Gastrocnemius medialis (tissue), 4 donors: ENCODE measurements at regions not wholly inside any gene's neighbourhood (a gene's known extent, or its start where the extent isn't known, plus 50 kb on each side); places are given as distances from the start of the nearest gene placed in this dataset.
"Not testable (repeated sequence)": the region's sequence is repeated elsewhere in the genome, so short reads cannot be mapped to it uniquely, and the experiment has no call there.

Source experiments
- ATAC-seq, 2 donors: fragments of 150-250 bp; one replicate each; pipeline ENCODE4 v1.9.1; 2016
- DNase-seq, 2 donors: peaks; one replicate each; pipeline ENCODE4 v3.0.0-alpha.2; 2019
- H3K27ac ChIP-seq, 4 donors: fragments of 200-600 bp; sonication (generic); 1 replicate in 1 of 4; 2 replicates in 3 of 4; pipeline ENCODE4 v1.5.1; 2016 to 2018; ENCODE audit warnings: mild to moderate bottlenecking in 2 of 4, moderate library complexity in 1 of 4
- H3K27me3 ChIP-seq, 3 donors: fragments of 200-600 bp; sonication (generic) in 2 of 3; 1 replicate in 1 of 3; 2 replicates in 2 of 3; pipeline versions ENCODE4 v1.5.1 to v1.6.0; 2016 to 2019; ENCODE audit warnings: mild to moderate bottlenecking in 1 of 3, moderate library complexity in 1 of 3
- H3K36me3 ChIP-seq, 2 donors: fragments of 200-600 bp; sonication (generic) in 1 of 2; one replicate each; pipeline ENCODE4 v1.5.1; 2017 to 2018
- H3K4me1 ChIP-seq, 2 donors: fragments of 200-600 bp; sonication (generic) in 1 of 2; one replicate each; pipeline ENCODE4 v1.5.1; 2016 to 2017; ENCODE audit warnings: mild to moderate bottlenecking in 2 of 2
- H3K4me3 ChIP-seq, 4 donors: fragments of 200-600 bp; sonication (generic) in 3 of 4; 1 replicate in 1 of 4; 2 replicates in 3 of 4; pipeline ENCODE4 v1.5.1; 2016 to 2019; ENCODE audit warnings: mild to moderate bottlenecking in 2 of 4
- H3K9me3 ChIP-seq, 3 donors: fragments of 200-600 bp; sonication (generic) in 2 of 3; 1 replicate in 1 of 3; 2 replicates in 2 of 3; pipeline ENCODE4 v1.5.1; 2016 to 2019
- POLR2A ChIP-seq, 2 donors: fragments of 450-650 bp; IDR thresholded peaks; one replicate each; pipeline ENCODE4 v1.6.1; 2017; ENCODE audit warnings: antibody characterized with exemption in 2 of 2, mild to moderate bottlenecking in 2 of 2, moderate library complexity in 2 of 2
- in situ Hi-C, 4 donors: fragments of 200-750 bp; cut with MboI; loops; one replicate each; pipeline versions ENCODE4 v1.15.0 to v1.8.0; 2017; ENCODE audit warnings: low sequenced_read_pairs in 4 of 4
- intact Hi-C: fragments of 100-400 bp; cut with DNase I; formaldehyde crosslinking; loops from one replicate; pipeline ENCODE4 v1.15.1; 2023; ENCODE audit warnings: low total_unique reads
- TF ChIP-seq, protein P1 (sequence below), 5 experiments: fragments of 450-650 bp in 3 of 5; fragments of 200-600 bp in 2 of 5; sonication (generic) in 2 of 5; IDR thresholded peaks in 4 of 5; conservative IDR thresholded peaks in 1 of 5; 1 replicate in 4 of 5; 2 replicates in 1 of 5; pipeline ENCODE4 v1.5.1; 2016 to 2019; ENCODE audit warnings: antibody characterized with exemption in 5 of 5, mild to moderate bottlenecking in 3 of 5, moderate library complexity in 3 of 5

DNA sequence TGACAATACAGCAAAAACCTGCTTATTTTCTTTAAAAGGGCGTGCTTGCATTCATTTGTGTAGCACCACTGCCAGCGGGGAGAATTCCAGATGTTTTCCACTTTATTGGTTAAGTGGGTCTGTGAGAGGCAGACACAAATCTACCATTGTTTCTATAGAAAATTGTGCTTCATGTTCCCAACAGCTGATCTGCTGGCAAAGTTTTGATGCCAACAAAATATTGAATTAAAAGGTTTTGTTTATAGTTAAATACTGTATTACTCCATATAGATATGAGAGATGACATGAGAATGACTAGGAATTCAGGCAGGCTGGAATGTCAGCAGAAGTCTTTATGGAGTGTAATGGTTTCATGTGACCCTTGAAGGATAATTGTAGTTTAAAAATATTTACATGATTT lies 182.7 kb downstream of the MC4R start:
- intact Hi-C loops (no loop called here), in situ Hi-C loops (no loop called here)
- no peaks in the 10 kb centered on the region for H3K9me3 ChIP-seq
- TF ChIP-seq POLR2A (IDR thresholded peaks at IDR 0.05): no peak
- TF ChIP-seq, protein P1, sequence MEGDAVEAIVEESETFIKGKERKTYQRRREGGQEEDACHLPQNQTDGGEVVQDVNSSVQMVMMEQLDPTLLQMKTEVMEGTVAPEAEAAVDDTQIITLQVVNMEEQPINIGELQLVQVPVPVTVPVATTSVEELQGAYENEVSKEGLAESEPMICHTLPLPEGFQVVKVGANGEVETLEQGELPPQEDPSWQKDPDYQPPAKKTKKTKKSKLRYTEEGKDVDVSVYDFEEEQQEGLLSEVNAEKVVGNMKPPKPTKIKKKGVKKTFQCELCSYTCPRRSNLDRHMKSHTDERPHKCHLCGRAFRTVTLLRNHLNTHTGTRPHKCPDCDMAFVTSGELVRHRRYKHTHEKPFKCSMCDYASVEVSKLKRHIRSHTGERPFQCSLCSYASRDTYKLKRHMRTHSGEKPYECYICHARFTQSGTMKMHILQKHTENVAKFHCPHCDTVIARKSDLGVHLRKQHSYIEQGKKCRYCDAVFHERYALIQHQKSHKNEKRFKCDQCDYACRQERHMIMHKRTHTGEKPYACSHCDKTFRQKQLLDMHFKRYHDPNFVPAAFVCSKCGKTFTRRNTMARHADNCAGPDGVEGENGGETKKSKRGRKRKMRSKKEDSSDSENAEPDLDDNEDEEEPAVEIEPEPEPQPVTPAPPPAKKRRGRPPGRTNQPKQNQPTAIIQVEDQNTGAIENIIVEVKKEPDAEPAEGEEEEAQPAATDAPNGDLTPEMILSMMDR (IDR thresholded peaks at IDR 0.05 in 4 of 5, conservative IDR thresholded peaks at IDR 0.05 in 1 of 5): no peak
- H3K27me3 ChIP-seq: no peaks in the 10 kb centered on the region
- H3K27ac ChIP-seq: no peak overlapping the region
- no peak for DNase-seq
- H3K36me3 ChIP-seq: no peaks in the 10 kb centered on the region
- no peaks in the 10 kb centered on the region for H3K4me1 ChIP-seq
- no peak overlapping the region for H3K4me3 ChIP-seq
- no peak for ATAC-seq

DNA sequence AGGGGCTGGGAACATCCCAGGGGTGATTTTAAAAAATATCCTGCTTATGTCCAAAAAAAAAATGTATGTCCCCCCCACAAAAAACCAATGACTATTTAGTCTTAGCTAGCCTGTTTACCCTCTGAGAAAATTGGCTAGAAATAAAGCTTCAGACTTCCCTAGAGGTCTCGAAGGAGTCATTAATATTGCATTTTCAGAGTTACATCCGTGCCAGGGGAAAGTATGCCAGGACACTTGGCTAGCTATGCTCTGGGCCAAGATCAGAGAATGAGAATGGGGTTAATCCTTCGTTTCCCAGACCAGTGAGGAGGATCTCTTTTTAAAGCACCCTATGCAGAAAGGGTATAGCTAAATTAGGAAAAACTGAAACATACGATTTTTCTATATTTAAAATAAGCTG lies 183.6 kb downstream of the MC4R start:
- in situ Hi-C loops (no loop called here), intact Hi-C loops (no loop called here)
- no peaks in the 10 kb centered on the region for H3K4me1 ChIP-seq
- H3K27ac ChIP-seq: no peak overlapping the region
- no peaks in the 10 kb centered on the region for H3K36me3 ChIP-seq
- no peaks in the 10 kb centered on the region for H3K9me3 ChIP-seq
- DNase-seq (no peak), ATAC-seq (no peak)
- H3K4me3 ChIP-seq: no peak overlapping the region
- no peak for TF ChIP-seq POLR2A (IDR thresholded peaks at IDR 0.05)
- TF ChIP-seq, protein P1 (IDR thresholded peaks at IDR 0.05 in 4 of 5, conservative IDR thresholded peaks at IDR 0.05 in 1 of 5): no peak
- no peaks in the 10 kb centered on the region for H3K27me3 ChIP-seq

DNA sequence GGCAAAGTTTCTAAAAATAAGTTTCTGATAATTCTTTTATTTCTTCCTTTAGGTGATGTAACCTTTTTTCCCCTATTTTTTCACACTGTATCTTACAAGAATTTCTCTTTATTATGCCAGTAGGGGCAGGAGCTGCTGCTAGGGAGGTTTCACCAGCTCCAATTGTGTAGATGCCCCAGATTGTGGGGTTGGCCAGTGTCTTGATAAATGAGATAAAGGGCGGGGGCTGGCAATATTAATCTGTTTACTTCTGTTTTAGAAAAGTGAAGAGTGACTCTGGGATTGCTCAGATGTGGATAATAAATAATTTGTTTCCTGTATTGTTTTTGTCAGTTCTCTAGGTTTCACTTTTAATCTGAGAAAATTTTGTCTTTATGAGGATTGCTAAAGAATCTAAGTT lies 190.4 kb downstream of the MC4R start:
- DNase-seq (no peak), ATAC-seq (no peak)
- H3K27ac ChIP-seq: no peak overlapping the region
- intact Hi-C loops (no loop called here), in situ Hi-C loops (no loop called here)
- H3K36me3 ChIP-seq: no peaks in the 10 kb centered on the region
- H3K4me1 ChIP-seq: no peaks in the 10 kb centered on the region
- no peak overlapping the region for H3K4me3 ChIP-seq
- TF ChIP-seq POLR2A (IDR thresholded peaks at IDR 0.05): no peak
- TF ChIP-seq, protein P1 (IDR thresholded peaks at IDR 0.05 in 4 of 5, conservative IDR thresholded peaks at IDR 0.05 in 1 of 5): no peak
- H3K9me3 ChIP-seq: no peaks in the 10 kb centered on the region
- H3K27me3 ChIP-seq: no peaks in the 10 kb centered on the region

DNA sequence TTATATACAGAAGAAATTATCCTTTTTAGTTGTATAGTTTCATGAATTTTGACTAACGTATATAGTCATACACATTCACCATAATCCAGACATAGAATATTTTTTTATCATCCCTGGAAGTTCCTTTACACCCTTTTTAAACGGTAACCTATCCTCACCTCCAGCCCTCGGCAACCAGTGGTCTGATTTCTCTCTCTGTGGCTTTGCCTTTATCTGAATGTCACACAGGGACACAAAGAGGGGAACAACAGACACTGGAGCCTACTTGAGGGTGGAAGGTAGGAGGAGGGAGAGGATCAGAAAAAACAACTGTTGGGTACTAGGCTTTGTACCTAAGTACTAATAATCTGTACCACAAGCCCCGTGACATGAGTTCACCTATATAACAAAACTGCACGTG lies 191.9 kb downstream of the MC4R start:
- ATAC-seq (no peak), DNase-seq (no peak)
- no peaks in the 10 kb centered on the region for H3K4me1 ChIP-seq
- H3K27ac ChIP-seq: no peak overlapping the region
- no peak for TF ChIP-seq POLR2A (IDR thresholded peaks at IDR 0.05)
- TF ChIP-seq, protein P1 (IDR thresholded peaks at IDR 0.05 in 4 of 5, conservative IDR thresholded peaks at IDR 0.05 in 1 of 5): no peak
- in situ Hi-C loops (no loop called here), intact Hi-C loops (no loop called here)
- no peaks in the 10 kb centered on the region for H3K27me3 ChIP-seq
- H3K36me3 ChIP-seq: no peaks in the 10 kb centered on the region
- H3K9me3 ChIP-seq: no peaks in the 10 kb centered on the region
- no peak overlapping the region for H3K4me3 ChIP-seq

DNA sequence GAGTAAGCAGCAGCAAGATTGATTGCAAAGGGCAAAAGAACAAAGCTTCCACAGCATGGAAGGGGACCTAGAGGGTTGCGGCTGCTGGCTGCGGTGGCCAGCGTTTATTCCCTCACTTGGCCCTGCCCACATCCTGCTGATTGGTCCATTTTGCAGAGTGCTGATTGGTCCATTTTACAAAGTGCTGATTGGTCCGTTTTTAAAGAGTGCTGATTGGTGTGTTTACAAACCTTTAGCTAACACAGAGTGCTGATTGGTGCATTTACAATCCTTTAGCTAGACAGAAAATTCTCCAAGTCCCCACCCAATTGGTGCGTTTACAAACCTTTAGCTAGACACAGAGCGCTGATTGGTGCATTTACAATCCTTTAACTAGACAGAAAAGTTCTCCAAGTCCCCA lies 194.4 kb downstream of the MC4R start:
- H3K4me3 ChIP-seq, intact Hi-C loops, H3K9me3 ChIP-seq, H3K27me3 ChIP-seq, H3K36me3 ChIP-seq, ATAC-seq, H3K27ac ChIP-seq, in situ Hi-C loops, H3K4me1 ChIP-seq, DNase-seq: not testable (repeated sequence)
